Skin epidermis (tissue), 12 donors: ENCODE measurements at regions not wholly inside any gene's neighbourhood (a gene's known extent, or its start where the extent isn't known, plus 50 kb on each side); places are given as distances from the start of the nearest gene placed in this dataset.

Source experiments
- H3K27ac ChIP-seq, 21 experiments: fragments of 200-600 bp; sonication (generic) in 11 of 21; one replicate each; pipeline ENCODE4 v1.5.0; 2020; ENCODE audit warnings: mild to moderate bottlenecking in 3 of 21, inconsistent platforms in 2 of 21, moderate library complexity in 2 of 21
- H3K4me3 ChIP-seq, 7 experiments: fragments of 200-600 bp; sonication (generic) in 2 of 7; one replicate each; pipeline ENCODE4 v1.5.0; 2020; ENCODE audit warnings: inconsistent platforms in 2 of 7, mild to moderate bottlenecking in 2 of 7, moderate library complexity in 1 of 7

DNA sequence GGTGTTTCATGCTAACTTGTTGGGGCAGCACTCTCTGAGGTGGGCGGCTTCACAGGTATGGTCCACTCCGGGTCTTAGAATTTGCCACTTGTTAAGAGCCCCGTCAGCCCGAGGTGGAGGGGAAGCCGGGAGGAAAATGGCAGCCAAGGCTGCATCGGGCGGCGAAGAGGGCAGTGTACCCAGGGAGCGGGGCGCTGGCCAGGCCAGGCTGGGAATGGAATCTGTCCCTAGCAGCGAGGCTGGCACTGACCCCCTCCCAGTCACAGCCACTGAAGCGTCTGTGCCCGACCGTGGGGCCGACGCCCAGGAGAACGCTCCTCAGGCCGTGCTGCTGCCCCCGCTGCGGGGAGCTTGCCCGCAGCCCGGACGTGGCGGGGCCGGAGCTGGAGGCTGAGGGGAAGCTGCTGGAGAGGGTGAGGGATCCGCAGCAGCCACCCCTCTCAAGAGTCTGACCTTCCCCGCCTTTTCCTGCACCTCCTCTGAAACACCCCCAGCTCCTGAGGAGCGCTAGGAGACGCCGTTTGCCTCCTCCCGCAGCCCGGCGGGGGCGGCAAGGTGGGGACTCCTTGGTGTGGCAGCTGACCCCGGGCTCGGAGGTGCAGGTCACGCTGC lies 313.8 kb upstream of the SPRY2 start:
- H3K4me3 ChIP-seq, result peak overlapping the region in 2 of 7 experiments; percentile 16 to 24
- H3K27ac ChIP-seq, result no peak overlapping the region

DNA sequence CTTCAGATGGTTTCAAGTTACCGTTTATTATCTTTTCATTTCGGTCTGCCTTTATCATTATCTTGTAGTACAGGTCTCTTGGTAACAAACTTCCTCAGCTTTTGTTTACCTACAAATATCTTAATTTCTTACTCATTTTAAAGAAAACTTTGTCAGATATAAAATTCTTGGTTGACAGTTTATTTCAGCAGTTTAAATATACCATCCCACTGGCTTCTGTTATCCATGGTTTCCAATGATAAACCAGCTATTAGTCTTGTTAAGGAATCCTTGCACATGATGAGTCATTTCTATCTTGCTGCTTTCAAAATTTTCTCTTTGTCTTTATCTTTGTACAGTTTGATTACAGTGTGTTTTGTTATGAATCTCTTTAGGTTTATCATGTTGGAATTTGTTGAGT lies 308.3 kb upstream of the SPRY2 start:
- no peak overlapping the region for H3K27ac ChIP-seq

DNA sequence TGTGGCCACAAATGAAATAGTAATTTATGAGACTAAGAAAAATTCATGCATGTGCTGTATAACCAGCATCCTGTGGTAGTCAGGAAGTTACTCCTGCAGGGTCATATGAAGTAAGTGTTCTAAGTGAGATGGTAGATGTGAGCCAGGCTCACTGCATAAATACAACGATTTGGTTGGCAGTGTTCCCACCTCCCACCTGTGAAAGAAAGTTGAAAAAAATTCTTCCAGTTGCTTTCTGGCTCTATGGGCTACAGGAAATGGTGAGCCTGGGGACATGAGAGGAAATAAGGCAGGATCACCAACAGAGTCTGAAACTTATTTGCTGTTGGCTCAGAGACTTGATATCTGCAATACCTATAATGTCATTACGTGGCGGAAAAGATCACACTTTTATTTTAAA lies 301.7 kb upstream of the SPRY2 start:
- Histone ChIP-seq H3K4me3 (no peak overlapping the region), H3K27ac (no peak overlapping the region)

More for the DNA sequence above, 308.3 kb upstream of the SPRY2 start:
- H3K4me3 ChIP-seq, result no peak overlapping the region

DNA sequence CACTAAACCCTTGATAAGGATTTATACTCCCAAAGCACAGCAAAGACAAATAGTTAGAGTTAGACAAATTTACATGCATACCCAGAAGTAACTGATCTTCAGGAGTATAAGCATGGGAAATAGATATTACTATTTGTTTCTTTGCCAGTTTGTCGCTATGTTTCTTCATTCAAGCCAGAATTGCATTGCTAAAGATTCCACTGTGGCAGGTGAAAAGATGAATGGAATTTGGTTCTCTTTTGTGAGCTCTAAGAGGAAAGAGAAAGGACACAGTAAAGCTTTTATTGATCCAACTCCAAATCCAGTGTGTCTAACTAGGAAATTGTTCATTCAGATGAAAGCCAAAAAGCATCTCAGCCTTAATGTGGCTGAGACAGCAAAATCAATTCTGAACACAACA lies 292.3 kb upstream of the SPRY2 start:
- H3K27ac ChIP-seq, result no peak overlapping the region
- H3K4me3 ChIP-seq, result no peak overlapping the region

- no peak overlapping the region for H3K4me3 ChIP-seq
- H3K27ac ChIP-seq, result no peak overlapping the region
Measured at GRCh38 chr13:80630685-80631121, 289.8 kb upstream of the SPRY2 start.

DNA sequence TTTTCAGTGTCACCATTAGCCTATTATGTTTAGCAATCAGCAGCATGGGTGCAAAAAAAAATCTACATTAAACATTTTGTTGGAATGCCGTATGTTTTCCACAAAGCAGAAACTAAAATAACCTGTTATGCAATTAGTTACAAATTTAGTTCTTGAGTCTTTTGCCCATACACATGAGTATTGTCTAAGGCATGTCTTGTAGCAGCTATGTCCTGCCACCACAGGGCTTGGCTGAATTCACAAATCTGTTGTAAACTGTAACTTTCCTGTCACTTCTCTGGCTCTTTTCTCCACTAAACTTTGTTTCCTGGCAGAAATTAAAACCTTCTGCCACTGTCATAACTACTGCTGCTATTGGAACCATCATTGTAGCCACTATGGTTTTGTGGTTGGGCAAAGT lies 277.9 kb upstream of the SPRY2 start:
- Histone ChIP-seq H3K27ac (no peak overlapping the region), H3K4me3 (no peak overlapping the region)

DNA sequence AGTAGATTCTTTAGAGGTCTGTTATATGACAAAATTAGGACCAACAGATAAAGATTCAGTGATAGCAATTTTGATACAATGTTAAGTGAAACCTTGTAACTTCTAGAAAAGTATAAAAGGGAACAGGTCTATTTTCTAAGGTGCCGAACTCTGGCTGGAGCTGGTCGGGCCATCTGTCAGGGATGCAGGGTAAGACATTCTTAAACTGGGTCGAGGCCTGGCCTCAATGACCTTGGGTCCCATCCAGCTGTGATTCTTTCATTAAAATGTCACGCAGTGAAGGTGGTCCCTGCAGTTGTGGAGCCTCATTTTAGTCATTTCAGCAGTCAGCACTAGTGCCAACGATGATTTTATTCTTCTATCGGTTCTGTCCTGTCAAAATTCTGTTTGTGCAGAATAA lies 271.9 kb upstream of the SPRY2 start:
- H3K27ac ChIP-seq, result no peak overlapping the region
- no peak overlapping the region for H3K4me3 ChIP-seq

DNA sequence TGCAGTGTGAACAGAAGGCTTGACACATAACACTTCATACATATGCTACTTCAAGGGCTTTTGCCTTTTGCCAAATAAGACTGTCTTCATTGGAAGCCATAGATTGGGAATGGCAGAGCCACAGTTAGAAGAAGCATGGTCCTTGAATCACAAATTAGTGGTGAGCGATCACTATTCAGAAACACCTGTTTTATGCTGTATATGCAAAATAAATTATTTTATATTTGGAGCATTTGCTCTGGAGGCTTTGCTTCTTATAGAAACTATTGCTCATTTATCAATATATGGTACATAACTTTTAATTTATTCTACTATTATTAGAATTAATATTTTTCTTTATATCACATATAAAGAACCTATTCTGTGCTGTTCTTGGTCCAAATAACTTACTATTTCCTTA lies 270.4 kb upstream of the SPRY2 start:
- Histone ChIP-seq H3K27ac (no peak overlapping the region), H3K4me3 (no peak overlapping the region)

GRCh38 chr13:80605716-80606115 lies 264.8 kb upstream of the SPRY2 start:
- H3K4me3 ChIP-seq, result no peak overlapping the region
- no peak overlapping the region for H3K27ac ChIP-seq

GRCh38 chr13:80605011-80605410 lies 264.1 kb upstream of the SPRY2 start:
- Histone ChIP-seq H3K4me3 (no peak overlapping the region), H3K27ac (no peak overlapping the region)

GRCh38 chr13:80604098-80604497 lies 263.2 kb upstream of the SPRY2 start:
- no peak overlapping the region for H3K27ac ChIP-seq

GRCh38 chr13:80603351-80603750 lies 262.4 kb upstream of the SPRY2 start:
- H3K27ac ChIP-seq, result no peak overlapping the region

More at GRCh38 chr13:80604098-80604497, 263.2 kb upstream of the SPRY2 start:
- no peak overlapping the region for H3K4me3 ChIP-seq

GRCh38 chr13:80599765-80600164 lies 258.8 kb upstream of the SPRY2 start:
- H3K4me3 ChIP-seq, result no peak overlapping the region
- H3K27ac ChIP-seq, result no peak overlapping the region

More at GRCh38 chr13:80603351-80603750, 262.4 kb upstream of the SPRY2 start:
- no peak overlapping the region for H3K4me3 ChIP-seq

DNA sequence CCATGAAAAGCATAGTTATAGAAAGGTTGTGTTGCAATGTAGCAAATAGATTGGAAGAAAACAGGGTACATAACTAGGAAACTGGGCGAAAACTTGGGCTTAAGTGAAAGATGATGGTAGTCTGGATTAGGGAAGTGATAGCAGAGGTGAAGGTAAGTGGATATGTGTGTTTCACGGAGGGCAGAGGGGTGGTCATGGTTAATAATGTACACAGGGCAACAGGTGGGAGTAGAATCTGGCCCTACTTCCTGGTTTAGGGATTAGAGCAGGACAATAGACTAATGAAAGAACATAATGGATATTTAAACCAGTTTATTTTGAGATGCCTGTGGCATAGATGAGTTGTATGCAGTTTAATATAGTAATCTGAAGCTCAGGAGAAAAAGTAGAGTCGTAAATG lies 257.3 kb upstream of the SPRY2 start:
- Histone ChIP-seq H3K4me3 (no peak overlapping the region), H3K27ac (no peak overlapping the region)

DNA sequence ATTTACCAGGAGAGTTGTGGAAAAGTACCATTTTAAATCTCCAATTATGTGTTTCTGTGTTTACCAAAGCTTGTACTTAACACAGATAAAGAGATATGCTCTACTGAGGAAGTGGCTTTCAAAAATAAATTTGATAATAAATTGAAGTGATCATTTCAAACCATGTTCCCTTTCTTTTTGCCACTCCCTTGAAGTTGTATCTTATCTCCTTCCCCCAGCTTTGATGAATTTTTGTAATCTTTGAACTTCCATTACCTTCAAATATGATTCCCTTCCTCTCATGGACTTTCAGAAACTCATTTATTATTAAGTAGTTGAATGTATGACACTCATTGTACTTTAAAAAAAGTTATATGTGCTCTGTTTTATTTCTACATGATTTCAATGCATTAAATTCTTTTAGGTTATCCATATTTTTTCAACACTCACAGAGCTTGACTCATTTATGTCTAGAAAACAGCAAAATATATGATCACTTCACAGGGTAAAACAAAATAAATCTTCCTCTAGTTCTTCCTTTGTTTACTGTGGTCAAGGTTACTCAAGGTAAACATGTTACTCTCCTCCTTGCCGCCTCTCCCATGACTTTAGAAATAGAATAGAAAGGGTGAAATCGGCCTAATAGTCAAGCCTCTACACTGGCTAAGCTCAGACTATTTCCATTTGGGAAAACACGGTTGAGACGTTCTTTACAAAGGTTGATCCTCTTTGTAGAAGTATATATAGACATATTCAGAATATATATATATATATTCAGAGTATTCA lies 251.2 kb upstream of the SPRY2 start:
- no peak overlapping the region for H3K27ac ChIP-seq
- H3K4me3 ChIP-seq, result no peak overlapping the region

- Histone ChIP-seq H3K27ac (no peak overlapping the region), H3K4me3 (no peak overlapping the region)
Measured at GRCh38 chr13:80590551-80590950, 249.6 kb upstream of the SPRY2 start.

GRCh38 chr13:80586356-80586755 lies 245.4 kb upstream of the SPRY2 start:
- Histone ChIP-seq H3K4me3 (no peak overlapping the region), H3K27ac (no peak overlapping the region)

DNA sequence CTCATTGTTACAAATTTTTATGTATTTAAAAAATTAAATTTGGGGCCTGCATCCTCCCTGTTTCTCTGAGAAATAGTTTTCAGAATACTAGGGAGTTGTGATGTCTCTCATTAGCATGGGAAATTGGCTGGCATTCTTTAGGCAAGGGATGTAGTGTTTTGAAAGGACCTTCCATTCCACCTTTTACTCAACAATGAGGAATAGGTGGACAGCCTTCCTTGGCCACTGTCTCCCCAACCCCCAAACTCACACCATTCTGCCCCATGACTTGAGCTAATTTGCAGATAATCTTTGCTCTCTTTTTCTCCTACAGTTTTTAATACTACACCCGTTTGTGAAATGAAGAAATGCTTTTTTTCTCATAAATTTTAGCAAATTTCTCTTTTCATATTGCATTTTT lies 244.6 kb upstream of the SPRY2 start:
- no peak overlapping the region for H3K4me3 ChIP-seq
- no peak overlapping the region for H3K27ac ChIP-seq

DNA sequence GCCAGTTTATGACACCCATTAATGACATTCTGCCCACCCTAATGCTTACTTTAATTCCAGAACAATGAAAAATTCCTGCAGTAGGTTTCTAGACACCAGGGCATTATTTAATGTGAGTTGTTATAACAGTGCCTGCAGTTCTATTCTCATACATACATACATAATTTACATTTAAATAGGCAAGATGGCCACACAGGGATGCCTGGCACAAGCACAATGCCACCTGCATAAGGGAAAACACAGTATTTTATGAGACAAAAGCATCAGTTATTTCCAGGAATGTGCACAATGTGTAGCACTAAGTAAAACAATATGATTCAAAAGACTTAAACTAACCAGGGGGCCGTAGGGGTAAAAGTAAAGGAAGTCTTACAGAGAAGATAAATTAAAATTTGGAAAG lies 243.9 kb upstream of the SPRY2 start:
- Histone ChIP-seq H3K4me3 (no peak overlapping the region), H3K27ac (no peak overlapping the region)

DNA sequence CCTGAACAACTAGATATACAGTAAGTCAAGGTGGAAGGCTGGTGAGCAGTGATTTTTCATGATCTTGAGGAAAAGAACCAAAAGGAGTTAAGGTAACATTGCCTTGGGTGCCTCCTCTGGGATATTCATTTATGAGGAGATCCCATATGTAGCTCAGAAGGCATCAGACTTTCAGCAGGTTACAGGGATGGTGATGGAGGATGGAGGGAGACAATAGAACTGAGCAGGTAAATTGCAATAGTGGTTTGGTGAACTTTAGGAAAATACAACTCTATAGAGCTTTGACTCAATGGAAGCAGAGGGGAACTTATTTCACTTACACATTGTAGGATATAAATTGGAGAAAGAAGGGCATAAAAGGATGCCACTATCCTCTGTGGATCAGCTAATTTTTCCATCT lies 243.4 kb upstream of the SPRY2 start:
- Histone ChIP-seq H3K27ac (no peak overlapping the region), H3K4me3 (no peak overlapping the region)

DNA sequence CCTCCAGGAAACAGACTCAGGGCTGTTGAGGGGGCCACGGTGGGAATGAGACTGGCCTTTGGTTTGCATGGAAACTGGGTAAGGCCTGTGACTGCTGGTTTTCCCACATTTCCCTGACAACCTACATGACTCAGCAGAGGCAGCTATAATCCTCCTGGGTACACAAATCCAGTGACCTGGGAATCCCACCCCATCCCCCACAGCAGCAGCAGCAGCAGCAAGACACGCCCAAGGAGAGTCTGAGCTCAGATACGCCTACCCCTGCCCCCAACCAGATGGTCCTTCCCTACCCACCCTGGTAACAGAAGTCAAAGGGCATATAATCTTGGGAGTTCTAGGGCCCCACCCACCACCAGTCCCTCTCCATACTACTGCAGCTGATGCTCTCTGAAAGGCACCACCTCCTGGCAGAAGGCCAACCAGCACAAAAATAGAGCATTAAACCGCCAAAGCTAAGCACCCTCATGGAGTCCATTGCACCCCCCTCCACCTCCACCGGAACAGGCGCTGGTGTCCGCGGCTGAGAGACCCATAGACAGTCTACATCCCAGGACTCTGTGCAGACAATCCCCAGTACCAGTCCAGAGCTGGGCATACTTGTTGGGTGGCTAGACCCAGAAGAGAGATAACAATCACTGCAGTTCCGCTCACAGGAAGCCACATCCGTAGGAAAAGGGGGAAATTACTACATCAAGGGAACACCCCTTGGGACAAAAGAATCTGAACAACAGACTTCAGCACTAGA lies 237.2 kb upstream of the SPRY2 start:
- Histone ChIP-seq H3K4me3 (no peak overlapping the region), H3K27ac (no peak overlapping the region)
